HG02938 (cell line): ENCODE measurements at regions not wholly inside any gene's neighbourhood (a gene's known extent, or its start where the extent isn't known, plus 50 kb on each side); places are given as distances from the start of the nearest gene placed in this dataset.
"Not testable (repeated sequence)": the region's sequence is repeated elsewhere in the genome, so short reads cannot be mapped to it uniquely, and the experiment has no call there.

Experiments
- ATAC-seq: cut with Tn5 transposase; IDR thresholded peaks from one replicate; pipeline ENCODE4 v1.9.1; 2021; ENCODE audit warnings: mild to moderate bottlenecking, moderate library complexity; ENCODE audit not compliant: unreplicated experiment

DNA sequence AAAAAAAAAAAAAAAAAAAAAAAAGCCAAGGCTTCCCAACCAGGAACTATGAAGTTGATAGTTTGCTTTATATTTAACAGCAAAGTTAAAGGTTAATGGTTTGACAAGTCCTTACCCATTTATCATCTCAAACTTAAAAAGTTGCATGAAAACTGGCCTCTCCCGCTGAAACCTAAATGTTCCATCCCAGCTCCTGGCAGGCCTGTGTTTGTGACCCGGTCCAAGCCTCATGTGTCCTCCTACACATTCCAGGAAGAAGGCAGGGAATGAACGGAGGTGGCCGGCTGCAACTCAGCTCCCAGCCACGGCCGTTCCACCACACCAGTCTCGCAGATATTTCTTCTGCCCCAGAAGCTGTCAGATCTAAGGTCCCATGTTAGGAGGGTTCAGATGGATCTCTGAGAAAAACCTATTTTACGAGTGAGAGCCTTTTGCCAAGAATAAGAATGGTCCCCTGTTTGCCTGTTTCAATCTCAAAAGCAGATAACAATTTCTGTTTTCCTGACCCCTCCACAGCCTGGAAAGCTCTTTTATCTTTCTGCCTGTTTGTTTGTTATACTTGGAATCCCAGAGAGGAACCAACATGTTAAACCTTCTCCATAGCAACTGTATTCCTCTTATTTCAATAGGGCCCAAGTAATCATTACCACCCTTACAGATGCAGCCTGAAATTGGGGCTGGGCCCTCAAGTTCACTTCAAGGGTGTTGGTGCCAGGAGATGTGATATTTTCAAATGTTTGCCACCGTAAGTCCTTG is 56.5 kb downstream of the KCTD12 start:
- no peak for ATAC-seq

DNA sequence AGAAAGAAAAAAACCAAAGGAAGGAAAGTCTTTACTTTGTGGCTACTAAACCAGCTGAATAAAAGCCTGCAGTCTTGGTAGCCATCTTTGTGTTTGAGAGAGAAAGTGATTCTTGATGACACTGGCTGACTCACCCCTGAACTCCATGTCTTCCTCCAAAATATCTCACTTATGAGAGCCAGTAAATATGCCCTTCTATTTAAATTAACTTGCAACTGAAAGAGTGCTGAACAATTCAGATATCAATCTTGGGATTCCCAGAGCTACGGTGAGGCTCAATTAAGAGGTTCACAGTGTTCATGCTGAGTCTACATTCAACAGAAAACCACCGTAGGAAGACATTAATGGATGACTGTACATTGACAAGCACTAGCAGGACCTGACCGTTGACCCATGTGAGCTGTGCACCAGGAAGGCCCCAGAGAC is 57.9 kb downstream of the KCTD12 start:
- peak; percentile 94 for ATAC-seq

GRCh38 chr13:76826527-76826926 is 59.7 kb downstream of the KCTD12 start:
- ATAC-seq: no peak

DNA sequence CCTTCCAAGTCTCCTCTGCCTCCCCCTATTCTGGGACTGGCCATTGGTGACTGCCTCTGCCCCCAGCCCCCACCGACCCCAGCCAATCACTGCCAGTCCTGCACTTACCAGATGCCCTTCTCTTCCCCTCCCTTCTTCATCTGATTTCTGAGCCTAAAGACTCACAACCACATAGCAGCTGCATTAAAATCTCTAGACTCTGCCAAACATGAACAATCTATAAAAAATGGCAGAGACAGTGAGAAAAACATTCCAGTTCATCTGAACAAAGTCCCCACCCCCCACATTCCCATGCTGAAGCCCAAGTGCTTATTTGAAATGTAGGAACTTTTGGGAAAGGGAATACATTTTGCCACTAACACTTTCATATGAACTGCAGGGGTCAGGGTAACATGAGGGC is 60.8 kb downstream of the KCTD12 start:
- ATAC-seq: no peak

DNA sequence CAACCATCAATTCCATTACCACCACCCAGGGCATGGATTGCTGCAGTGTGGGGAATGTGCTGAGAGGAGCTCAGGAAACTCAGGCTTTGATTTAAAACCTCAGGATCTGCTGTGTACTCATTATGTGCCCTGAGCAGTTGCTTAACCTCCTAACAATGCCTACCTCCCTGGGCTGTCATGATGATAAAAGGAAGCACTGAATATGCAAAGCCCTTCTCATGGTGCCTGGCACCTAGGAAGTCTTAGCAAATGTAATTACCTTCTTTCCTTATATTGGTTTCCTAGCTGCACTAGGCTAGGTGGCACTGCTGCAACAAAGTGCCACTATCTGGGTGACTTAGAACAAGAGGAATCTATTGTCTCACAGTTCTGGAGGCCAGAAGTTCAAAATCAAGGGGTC is 62.2 kb downstream of the KCTD12 start:
- ATAC-seq: no peak

DNA sequence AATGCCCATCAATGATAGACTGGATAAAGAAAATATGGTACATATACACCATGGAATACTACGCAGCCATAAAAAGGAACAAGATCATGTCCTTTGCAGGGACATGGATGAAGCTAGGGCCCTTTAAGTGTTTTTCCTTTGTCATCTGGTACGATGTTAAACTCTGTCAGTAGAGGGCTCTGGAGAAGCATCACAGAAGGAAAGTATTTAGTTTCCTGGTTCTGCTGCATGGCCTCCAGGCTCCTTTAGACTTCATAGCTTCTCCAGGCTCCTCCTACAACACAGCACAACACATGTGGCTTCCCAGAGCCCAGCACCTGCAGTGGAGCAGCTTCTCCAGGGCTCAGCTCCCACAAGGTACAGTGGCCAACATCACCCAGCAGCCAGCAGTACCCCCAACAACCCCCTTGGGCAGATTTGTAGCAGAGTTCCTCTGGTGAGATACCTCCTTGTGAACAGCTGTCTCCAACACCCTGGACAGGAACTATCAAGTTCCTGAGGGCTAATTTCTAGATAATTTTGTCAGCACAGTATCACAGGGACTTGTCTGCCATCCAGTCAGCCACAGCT is 63.4 kb downstream of the KCTD12 start:
- peak; percentile 74 for ATAC-seq

DNA sequence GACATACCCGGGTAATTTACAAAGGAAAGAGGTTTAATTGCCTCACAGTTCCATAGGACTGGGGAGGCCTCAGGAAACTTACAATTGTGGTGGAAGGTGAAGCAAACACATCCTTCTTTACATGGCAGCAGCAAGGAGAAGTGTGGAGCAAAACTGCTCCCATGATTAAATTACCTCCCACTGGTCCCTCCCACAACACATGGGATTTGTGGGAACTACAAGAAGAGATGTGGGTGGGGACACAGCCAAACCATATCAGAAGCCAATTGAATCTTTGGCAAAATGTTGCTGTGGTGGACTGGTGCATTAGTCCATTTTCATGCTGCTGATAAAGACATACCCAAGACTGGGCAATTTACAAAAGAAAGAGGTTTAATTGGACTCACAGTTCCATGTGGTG is 65.0 kb downstream of the KCTD12 start:
- ATAC-seq: not testable (repeated sequence)

DNA sequence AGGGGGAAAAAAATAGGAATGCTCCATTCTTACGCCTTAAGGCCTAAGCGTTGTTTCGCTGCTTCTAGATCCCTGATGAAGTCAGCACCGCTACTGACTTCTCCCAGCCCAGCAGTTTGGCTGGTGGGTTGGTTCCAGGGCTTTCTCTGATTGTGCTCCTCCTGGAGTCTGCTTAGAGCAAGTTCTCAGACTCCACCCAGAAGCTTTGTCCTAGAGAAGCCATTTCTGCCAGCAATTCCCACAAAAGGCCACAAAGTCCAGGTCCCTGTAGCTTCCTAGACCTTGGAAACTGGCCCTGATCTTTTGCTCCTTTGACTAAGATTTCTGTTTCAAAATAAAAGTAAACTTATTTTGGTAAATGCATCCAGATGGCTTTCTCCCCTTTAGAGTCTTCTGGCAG is 65.4 kb downstream of the KCTD12 start:
- no peak for ATAC-seq

DNA sequence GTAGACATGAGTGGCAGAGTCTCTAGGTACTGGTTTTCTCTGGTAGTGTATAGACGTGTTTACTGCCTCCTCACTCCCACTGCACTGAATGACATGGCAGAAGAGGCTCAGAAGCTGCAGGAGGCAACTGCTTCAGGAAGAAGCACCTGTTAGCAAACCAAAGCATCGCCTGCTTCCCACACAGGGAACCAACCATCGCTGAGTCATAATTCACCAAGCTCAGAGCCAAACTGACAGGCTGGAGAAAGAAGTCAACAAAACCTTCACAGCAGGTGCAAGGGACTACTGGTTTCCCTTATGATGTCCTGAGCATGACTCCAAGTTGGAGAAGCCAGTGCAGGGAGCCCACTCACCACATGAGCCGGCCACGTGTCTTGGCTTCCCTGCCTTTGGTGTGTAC is 69.8 kb downstream of the KCTD12 start:
- no peak for ATAC-seq

- ATAC-seq: no peak
These were observed 70.9 kb downstream of the KCTD12 start for GRCh38 chr13:76815344-76815743.

DNA sequence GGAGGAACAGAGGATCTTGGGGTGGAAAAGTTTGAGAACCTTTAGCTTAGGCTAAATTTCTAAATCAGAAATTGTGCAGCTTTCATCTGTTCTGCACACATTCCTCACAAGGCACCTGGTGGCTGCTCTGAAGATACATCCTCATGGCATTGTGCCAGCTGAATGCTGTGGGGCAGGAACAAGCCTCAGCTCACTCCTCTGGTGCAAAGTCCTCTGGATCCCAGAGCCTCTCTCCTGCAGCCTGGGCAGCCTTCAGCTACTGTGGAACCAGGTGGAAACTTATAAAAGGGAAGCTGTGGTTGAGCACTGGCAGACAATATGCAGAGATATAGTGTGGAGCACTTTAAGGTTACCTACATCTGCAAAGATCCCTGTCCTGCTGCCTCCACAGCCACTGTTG is 72.3 kb downstream of the KCTD12 start:
- ATAC-seq: no peak

GRCh38 chr13:76813000-76813691 is 73.1 kb downstream of the KCTD12 start:
- ATAC-seq: no peak

GRCh38 chr13:76812206-76812897 is 73.9 kb downstream of the KCTD12 start:
- ATAC-seq: no peak

GRCh38 chr13:76809389-76809788 is 76.8 kb downstream of the KCTD12 start:
- no peak for ATAC-seq

GRCh38 chr13:76808927-76809326 is 77.3 kb downstream of the KCTD12 start:
- ATAC-seq: no peak

GRCh38 chr13:76804801-76805200 is 81.4 kb downstream of the KCTD12 start:
- ATAC-seq: no peak

DNA sequence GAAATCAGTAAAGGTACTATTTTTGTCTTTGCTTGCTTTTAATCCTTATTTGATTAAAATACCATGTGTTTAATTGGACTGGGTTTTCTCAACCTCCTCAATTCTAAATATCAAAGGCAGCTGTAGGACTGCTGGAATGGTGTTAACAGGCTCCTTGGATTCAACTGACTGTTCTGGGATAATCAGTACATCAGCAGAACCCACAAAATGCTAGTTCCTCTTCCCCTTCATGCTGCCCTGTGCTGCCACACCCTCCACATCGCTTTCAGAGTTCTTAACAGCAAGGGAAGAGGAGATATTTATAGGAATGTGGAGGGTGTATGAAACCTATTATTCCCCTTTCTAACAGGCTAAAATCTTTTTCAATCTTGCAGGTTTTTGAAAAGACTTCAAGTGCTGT is 82.4 kb downstream of the KCTD12 start:
- ATAC-seq: no peak

DNA sequence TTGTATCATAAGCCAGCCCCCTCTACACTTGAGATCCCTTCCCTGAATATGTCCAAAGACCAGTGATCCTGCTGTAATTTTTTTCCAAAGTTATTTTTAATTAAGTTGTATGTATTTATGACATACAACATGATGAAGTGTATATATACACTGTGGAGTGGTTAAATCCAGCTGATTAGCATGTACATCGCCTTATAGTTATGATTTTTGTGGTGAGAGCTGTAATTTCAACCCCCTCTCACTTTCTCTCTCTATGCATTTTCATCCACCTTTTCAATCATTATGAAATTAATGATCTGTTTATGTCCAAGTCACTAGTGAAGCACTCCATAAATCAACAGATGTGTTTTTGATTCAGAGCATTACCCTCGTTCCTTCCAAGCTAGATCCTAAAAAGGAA is 85.3 kb downstream of the KCTD12 start:
- no peak for ATAC-seq

DNA sequence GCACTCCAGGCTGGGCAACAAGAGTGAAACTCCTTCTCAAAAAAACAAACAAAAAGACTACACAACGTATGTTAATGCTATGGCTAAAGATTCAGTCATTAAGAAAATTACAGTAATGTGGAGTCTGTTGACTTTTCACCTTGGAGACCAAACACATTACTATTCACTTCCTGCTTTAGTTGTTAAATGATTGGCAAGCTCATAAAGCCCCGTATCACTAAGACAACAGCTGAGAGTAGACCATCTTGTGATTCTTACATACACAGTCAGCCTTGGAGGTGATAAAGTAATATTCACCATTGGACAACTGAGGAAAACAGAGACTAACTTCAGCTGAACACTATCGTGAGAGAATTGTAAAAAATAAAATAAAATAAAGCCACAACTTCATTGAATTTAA is 86.5 kb downstream of the KCTD12 start:
- peak; percentile 77 for ATAC-seq

- ATAC-seq: peak; percentile 41
These were observed 88.2 kb downstream of the KCTD12 start for GRCh38 chr13:76798037-76798436.

- ATAC-seq: no peak
These were observed 88.8 kb downstream of the KCTD12 start for GRCh38 chr13:76797361-76797760.

- ATAC-seq: no peak
These were observed 89.4 kb downstream of the KCTD12 start for GRCh38 chr13:76796851-76797250.
